ENCODE measurements at regions not wholly inside any gene's neighbourhood (a gene's known extent, or its start where the extent isn't known, plus 50 kb on each side); places are given as distances from the start of the nearest gene placed in this dataset.

- TF ChIP-seq CTCF (conservative IDR thresholded peaks at IDR 0.05; ENCODE audit: low read depth, low read length): no peak
- TF ChIP-seq EZH2 (IDR thresholded peaks at IDR 0.05; ENCODE audit: low read length, unreplicated experiment): no peak
- no peak for TF ChIP-seq EZH2phosphoT487 (IDR thresholded peaks at IDR 0.05; ENCODE audit: borderline replicate concordance, low read length)
These were observed 113.3 kb upstream of the ALKAL2 start for GRCh38 chr2:401019-401679.

Measured in PC-3 (cell line).